ENCODE measurements at regions not wholly inside any gene's neighbourhood (a gene's known extent, or its start where the extent isn't known, plus 50 kb on each side); places are given as distances from the start of the nearest gene placed in this dataset.

GRCh38 chr17:34465789-34466188, 102.8 kb upstream of the CCL1 start:
- intact Hi-C loops (cut with micrococcal nuclease; ENCODE audit: unreplicated experiment) = no loop called here
- H3K4me3 Mint-ChIP-seq (ENCODE audit: low read depth, unreplicated experiment) = no peak overlapping the region
- no peaks in the 10 kb centered on the region for H3K36me3 Mint-ChIP-seq (ENCODE audit: insufficient read depth, unreplicated experiment)
- DNase-seq = no peak
- H3K27ac Mint-ChIP-seq (ENCODE audit: unreplicated experiment) = no peak overlapping the region
- no peaks in the 10 kb centered on the region for H3K4me1 Mint-ChIP-seq (ENCODE audit: low read depth, unreplicated experiment)
- no peaks in the 10 kb centered on the region for H3K27me3 Mint-ChIP-seq (ENCODE audit: unreplicated experiment)
- BruUV-seq (replicated peaks) = no TSS peak
- no peak for TF ChIP-seq CTCF (IDR thresholded peaks at IDR 0.05; ENCODE audit: unreplicated experiment)
- CTCF ChIA-PET = interaction anchor here (0.5 kb wide), 1 partner anchor 519 kb away, joined by 6 read pairs; no protein-coding TSS in a partner anchor
- no peaks in the 10 kb centered on the region for H3K9me3 Mint-ChIP-seq (ENCODE audit: low read depth, unreplicated experiment)

GRCh38 chr17:34464812-34465211, 101.8 kb upstream of the CCL1 start:
- Mint-ChIP-seq H3K9me3 (ENCODE audit: low read depth, unreplicated experiment) (no peaks in the 10 kb centered on the region), H3K4me3 (ENCODE audit: low read depth, unreplicated experiment) (no peak overlapping the region), H3K4me1 (ENCODE audit: low read depth, unreplicated experiment) (no peaks in the 10 kb centered on the region), H3K27ac (ENCODE audit: unreplicated experiment) (no peak overlapping the region), H3K36me3 (ENCODE audit: insufficient read depth, unreplicated experiment) (no peaks in the 10 kb centered on the region), H3K27me3 (ENCODE audit: unreplicated experiment) (no peaks in the 10 kb centered on the region)
- no TSS peak for BruUV-seq (replicated peaks)
- CTCF ChIA-PET = no interaction called here
- intact Hi-C loops (cut with micrococcal nuclease; ENCODE audit: unreplicated experiment) = no loop called here
- TF ChIP-seq CTCF (IDR thresholded peaks at IDR 0.05; ENCODE audit: unreplicated experiment) = no peak
- no peak for DNase-seq

DNA sequence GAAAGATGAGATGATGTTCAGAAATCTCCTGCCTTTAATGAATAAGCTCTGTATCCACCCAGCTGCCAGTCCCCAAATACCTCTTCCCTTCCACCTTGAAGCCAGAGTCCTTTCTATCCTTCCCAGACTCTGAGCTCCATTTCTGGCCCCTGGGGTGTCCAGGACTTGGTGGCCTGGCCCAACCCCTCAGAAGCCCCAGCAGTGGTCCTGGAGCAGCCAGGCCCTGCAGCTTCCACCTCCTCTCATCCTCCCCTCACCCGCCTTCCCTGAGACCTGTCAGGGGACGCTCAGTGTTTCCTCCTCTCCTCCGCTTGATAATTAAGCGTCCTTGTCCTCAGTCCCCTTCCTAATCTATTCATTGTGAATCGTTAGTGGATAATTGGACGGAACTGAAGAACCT, 95.2 kb upstream of the CCL1 start:
- BruUV-seq (replicated peaks) = no TSS peak
- Mint-ChIP-seq H3K9me3 (ENCODE audit: low read depth, unreplicated experiment) (no peaks in the 10 kb centered on the region), H3K4me1 (ENCODE audit: low read depth, unreplicated experiment) (no peaks in the 10 kb centered on the region), H3K27ac (ENCODE audit: unreplicated experiment) (no peak overlapping the region), H3K4me3 (ENCODE audit: low read depth, unreplicated experiment) (no peak overlapping the region), H3K27me3 (ENCODE audit: unreplicated experiment) (peaks cover 54% of the 10 kb centered on the region), H3K36me3 (ENCODE audit: insufficient read depth, unreplicated experiment) (no peaks in the 10 kb centered on the region)
- no peak for TF ChIP-seq CTCF (IDR thresholded peaks at IDR 0.05; ENCODE audit: unreplicated experiment)
- CTCF ChIA-PET = no interaction called here
- no peak for DNase-seq
- intact Hi-C loops (cut with micrococcal nuclease; ENCODE audit: unreplicated experiment) = no loop called here

- TF ChIP-seq CTCF (IDR thresholded peaks at IDR 0.05; ENCODE audit: unreplicated experiment) = no peak
- no peak overlapping the region for H3K27ac Mint-ChIP-seq (ENCODE audit: unreplicated experiment)
- no peak overlapping the region for H3K4me3 Mint-ChIP-seq (ENCODE audit: low read depth, unreplicated experiment)
- no peaks in the 10 kb centered on the region for H3K36me3 Mint-ChIP-seq (ENCODE audit: insufficient read depth, unreplicated experiment)
- CTCF ChIA-PET = interaction anchor here (1.3 kb wide), 1 partner anchor 11 kb away, joined by 3 read pairs; no protein-coding TSS in a partner anchor
- BruUV-seq (replicated peaks) = no TSS peak
- peaks cover 76% of the 10 kb centered on the region for H3K27me3 Mint-ChIP-seq (ENCODE audit: unreplicated experiment)
- no peak for DNase-seq
- H3K4me1 Mint-ChIP-seq (ENCODE audit: low read depth, unreplicated experiment) = peaks cover 8% of the 10 kb centered on the region
- intact Hi-C loops (cut with micrococcal nuclease; ENCODE audit: unreplicated experiment) = no loop called here
- H3K9me3 Mint-ChIP-seq (ENCODE audit: low read depth, unreplicated experiment) = no peaks in the 10 kb centered on the region
Measured at GRCh38 chr17:34456121-34456520, 93.1 kb upstream of the CCL1 start.
